Breast epithelium (tissue), 3 donors: ENCODE measurements at regions not wholly inside any gene's neighbourhood (a gene's known extent, or its start where the extent isn't known, plus 50 kb on each side); places are given as distances from the start of the nearest gene placed in this dataset.

Experiments
- POLR2AphosphoS5 ChIP-seq, 3 donors: sonication (generic); formaldehyde crosslinking; IDR thresholded peaks; one replicate each; pipeline ENCODE4 v1.6.1; 2017; ENCODE audit warnings: antibody characterized with exemption in 3 of 3
- TF ChIP-seq, protein P1 (sequence below), 3 donors: fragments of 450-650 bp; IDR thresholded peaks; one replicate each; pipeline ENCODE4 v1.5.1; 2016 to 2017; ENCODE audit warnings: antibody characterized with exemption in 3 of 3, mild to moderate bottlenecking in 3 of 3, moderate library complexity in 3 of 3

DNA sequence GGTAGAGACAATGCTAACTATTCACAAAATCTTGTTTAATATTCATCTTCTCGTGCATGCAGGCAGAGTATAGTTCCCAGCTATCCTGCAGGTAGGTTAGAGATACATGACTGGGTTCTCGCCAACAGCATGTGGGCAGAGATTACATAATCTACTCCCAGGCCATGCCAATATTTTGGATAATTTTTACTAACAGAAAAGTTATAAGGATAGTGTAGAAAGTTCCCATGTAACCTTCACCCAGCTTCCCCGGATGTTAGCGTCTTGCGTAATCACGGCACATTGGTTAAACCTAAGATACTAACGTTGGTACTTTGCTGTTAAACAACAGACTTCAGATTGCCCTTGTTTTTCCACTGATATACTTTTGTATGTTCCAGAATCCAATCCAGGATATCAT is 215.5 kb upstream of the LARGE1 start:
- TF ChIP-seq POLR2AphosphoS5 (IDR thresholded peaks at IDR 0.05): no peak
- TF ChIP-seq, protein P1, sequence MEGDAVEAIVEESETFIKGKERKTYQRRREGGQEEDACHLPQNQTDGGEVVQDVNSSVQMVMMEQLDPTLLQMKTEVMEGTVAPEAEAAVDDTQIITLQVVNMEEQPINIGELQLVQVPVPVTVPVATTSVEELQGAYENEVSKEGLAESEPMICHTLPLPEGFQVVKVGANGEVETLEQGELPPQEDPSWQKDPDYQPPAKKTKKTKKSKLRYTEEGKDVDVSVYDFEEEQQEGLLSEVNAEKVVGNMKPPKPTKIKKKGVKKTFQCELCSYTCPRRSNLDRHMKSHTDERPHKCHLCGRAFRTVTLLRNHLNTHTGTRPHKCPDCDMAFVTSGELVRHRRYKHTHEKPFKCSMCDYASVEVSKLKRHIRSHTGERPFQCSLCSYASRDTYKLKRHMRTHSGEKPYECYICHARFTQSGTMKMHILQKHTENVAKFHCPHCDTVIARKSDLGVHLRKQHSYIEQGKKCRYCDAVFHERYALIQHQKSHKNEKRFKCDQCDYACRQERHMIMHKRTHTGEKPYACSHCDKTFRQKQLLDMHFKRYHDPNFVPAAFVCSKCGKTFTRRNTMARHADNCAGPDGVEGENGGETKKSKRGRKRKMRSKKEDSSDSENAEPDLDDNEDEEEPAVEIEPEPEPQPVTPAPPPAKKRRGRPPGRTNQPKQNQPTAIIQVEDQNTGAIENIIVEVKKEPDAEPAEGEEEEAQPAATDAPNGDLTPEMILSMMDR (IDR thresholded peaks at IDR 0.05): no peak
